ENCODE measurements at regions not wholly inside any gene's neighbourhood (a gene's known extent, or its start where the extent isn't known, plus 50 kb on each side); places are given as distances from the start of the nearest gene placed in this dataset.

- H3K27ac ChIP-seq = no peak overlapping the region
- H3K27me3 ChIP-seq (ENCODE audit: insufficient read depth, low read depth, severe bottlenecking) = no peaks in the 10 kb centered on the region
Observed at GRCh38 chr20:58043236-58044140, 185.0 kb downstream of the ANKRD60 start.

DNA sequence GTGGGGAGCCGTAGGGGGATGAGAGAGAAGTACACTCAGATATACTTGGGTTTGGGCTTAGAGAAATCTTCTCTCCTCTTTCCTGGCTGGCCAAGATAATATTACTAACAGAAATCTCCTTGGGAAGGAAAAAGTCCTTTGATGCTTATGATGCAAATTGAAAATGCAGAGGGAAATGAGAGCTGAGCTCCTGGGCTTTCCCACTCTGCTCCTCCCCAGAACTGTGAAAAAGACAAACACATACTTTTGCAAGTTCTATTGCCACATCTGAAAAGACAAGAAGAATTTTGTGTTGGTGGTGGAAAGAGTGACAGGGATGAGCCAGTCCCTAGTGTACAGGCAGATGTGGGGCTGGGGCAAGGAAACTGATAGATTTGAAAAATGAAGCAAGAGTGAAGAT is 185.9 kb downstream of the ANKRD60 start:
- no peaks in the 10 kb centered on the region for H3K27me3 ChIP-seq (ENCODE audit: insufficient read depth, low read depth, severe bottlenecking)
- no peak overlapping the region for H3K27ac ChIP-seq
- no peak overlapping the region for H3K4me3 ChIP-seq (ENCODE audit: low read depth, low read length)
- H3K9me3 ChIP-seq (ENCODE audit: severe bottlenecking) = no peaks in the 10 kb centered on the region
- no peaks in the 10 kb centered on the region for H3K36me3 ChIP-seq
- no peak for DNase-seq
- TF ChIP-seq CTCF (IDR thresholded peaks at IDR 0.05; ENCODE audit: low read depth, low read length) = no peak

More at GRCh38 chr20:58043236-58044140, 185.0 kb downstream of the ANKRD60 start:
- H3K4me3 ChIP-seq (ENCODE audit: low read depth, low read length) = no peak overlapping the region
- no peaks in the 10 kb centered on the region for H3K36me3 ChIP-seq
- TF ChIP-seq CTCF (IDR thresholded peaks at IDR 0.05; ENCODE audit: low read depth, low read length) = no peak
- H3K9me3 ChIP-seq (ENCODE audit: severe bottlenecking) = no peaks in the 10 kb centered on the region
- DNase-seq = no peak

GRCh38 chr20:58040447-58041290 is 187.8 kb downstream of the ANKRD60 start:
- no peak for DNase-seq
- no peak overlapping the region for H3K27ac ChIP-seq
- no peaks in the 10 kb centered on the region for H3K9me3 ChIP-seq (ENCODE audit: severe bottlenecking)
- no peaks in the 10 kb centered on the region for H3K36me3 ChIP-seq
- no peaks in the 10 kb centered on the region for H3K27me3 ChIP-seq (ENCODE audit: insufficient read depth, low read depth, severe bottlenecking)
- no peak for TF ChIP-seq CTCF (IDR thresholded peaks at IDR 0.05; ENCODE audit: low read depth, low read length)
- no peak overlapping the region for H3K4me3 ChIP-seq (ENCODE audit: low read depth, low read length)

DNA sequence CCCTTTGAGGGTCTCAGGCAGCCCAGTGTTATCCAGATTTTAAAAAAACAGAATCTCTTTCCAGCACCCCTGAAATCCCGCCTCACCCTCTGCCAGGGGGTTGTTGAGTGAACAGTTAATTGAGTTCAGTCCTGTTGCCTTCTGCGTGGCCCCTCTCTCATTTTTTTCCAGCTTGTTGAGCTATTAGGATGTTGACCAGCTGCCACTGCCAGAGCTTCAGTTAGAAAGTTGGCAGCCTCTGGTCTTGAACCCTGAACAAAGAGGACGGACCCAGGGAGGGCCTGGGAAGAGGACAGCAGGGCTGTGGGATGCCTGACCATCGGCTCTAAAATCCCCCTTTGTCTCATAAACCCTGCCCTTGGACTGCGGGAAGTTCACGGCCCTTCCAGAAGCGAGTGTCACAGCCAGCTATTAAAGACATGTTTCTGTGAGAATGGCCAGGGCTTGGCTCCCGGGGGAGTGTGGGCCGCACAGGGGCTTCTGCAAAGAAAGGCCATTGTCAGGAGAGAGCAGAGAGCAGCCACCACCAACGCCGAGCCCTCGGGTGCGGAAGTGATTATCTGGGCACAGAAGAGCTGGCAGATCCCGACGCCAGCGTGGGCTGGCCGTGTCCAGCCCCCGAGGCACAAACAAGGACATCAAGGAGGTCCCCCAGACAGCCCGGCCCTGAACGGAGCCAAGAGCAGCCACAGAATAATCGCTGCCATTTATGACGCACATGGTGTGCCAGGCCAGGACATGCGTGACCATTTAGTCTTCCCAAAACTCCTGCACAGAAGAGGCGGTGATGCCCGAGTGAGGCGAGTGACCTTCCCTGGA is 189.0 kb downstream of the ANKRD60 start:
- no peak for TF ChIP-seq CTCF (IDR thresholded peaks at IDR 0.05; ENCODE audit: low read depth, low read length)
- H3K27ac ChIP-seq = no peak overlapping the region
- DNase-seq = no peak
- H3K4me3 ChIP-seq (ENCODE audit: low read depth, low read length) = no peak overlapping the region
- H3K36me3 ChIP-seq = no peaks in the 10 kb centered on the region
- no peaks in the 10 kb centered on the region for H3K9me3 ChIP-seq (ENCODE audit: severe bottlenecking)
- H3K27me3 ChIP-seq (ENCODE audit: insufficient read depth, low read depth, severe bottlenecking) = no peaks in the 10 kb centered on the region

- no peak overlapping the region for H3K27ac ChIP-seq
- no peaks in the 10 kb centered on the region for H3K27me3 ChIP-seq (ENCODE audit: insufficient read depth, low read depth, severe bottlenecking)
- no peak for DNase-seq
- no peak overlapping the region for H3K4me3 ChIP-seq (ENCODE audit: low read depth, low read length)
- H3K9me3 ChIP-seq (ENCODE audit: severe bottlenecking) = no peaks in the 10 kb centered on the region
- H3K36me3 ChIP-seq = no peaks in the 10 kb centered on the region
- no peak for TF ChIP-seq CTCF (IDR thresholded peaks at IDR 0.05; ENCODE audit: low read depth, low read length)
Observed at GRCh38 chr20:58038123-58038654, 190.3 kb downstream of the ANKRD60 start.

Measured in WERI-Rb-1 (cell line).